Liver (tissue), 3 donors: ENCODE measurements at regions not wholly inside any gene's neighbourhood (a gene's known extent, or its start where the extent isn't known, plus 50 kb on each side); places are given as distances from the start of the nearest gene placed in this dataset.

Source experiments
- CTCF ChIP-seq: fragments of 150-350 bp; IDR thresholded peaks from 2 replicates; pipeline ENCODE4 v1.5.1; 2017; ENCODE audit warnings: improper control_type of control experiment, low read depth, low read length; ENCODE audit not compliant: missing input control
- EGR1 ChIP-seq, 2 donors: IDR thresholded peaks; 2 replicates each; pipeline ENCODE4 v1.6.1; 2016 to 2018; ENCODE audit warnings: antibody characterized with exemption in 2 of 2, low read depth in 2 of 2
- FOXA1 ChIP-seq: IDR thresholded peaks from 2 replicates; pipeline ENCODE4 v1.6.1; 2016; ENCODE audit warnings: antibody characterized with exemption
- FOXA2 ChIP-seq: IDR thresholded peaks from 2 replicates; pipeline ENCODE4 v1.6.1; 2016; ENCODE audit warnings: antibody characterized with exemption
- HNF4A ChIP-seq, 2 donors: conservative IDR thresholded peaks; 2 replicates each; pipeline ENCODE4 v1.6.1; 2016; ENCODE audit warnings: antibody characterized with exemption in 2 of 2, mild to moderate bottlenecking in 2 of 2
- JUND ChIP-seq, 2 donors: IDR thresholded peaks; 2 replicates each; pipeline ENCODE4 v1.6.1; 2016; ENCODE audit warnings: antibody characterized with exemption in 2 of 2
- MAX ChIP-seq: IDR thresholded peaks from 2 replicates; pipeline ENCODE4 v1.6.1; 2016; ENCODE audit warnings: antibody characterized with exemption
- RAD21 ChIP-seq, 2 donors: IDR thresholded peaks; 2 replicates each; pipeline ENCODE4 v1.6.1; 2016; ENCODE audit warnings: antibody characterized with exemption in 2 of 2, mild to moderate bottlenecking in 2 of 2
- SP1 ChIP-seq: IDR thresholded peaks from 2 replicates; pipeline ENCODE4 v1.6.1; 2018; ENCODE audit warnings: antibody characterized with exemption, mild to moderate bottlenecking
- TAF1 ChIP-seq: conservative IDR thresholded peaks from 2 replicates; pipeline ENCODE4 v1.6.1; 2016; ENCODE audit warnings: antibody characterized with exemption, mild to moderate bottlenecking
- YY1 ChIP-seq: IDR thresholded peaks from 2 replicates; pipeline ENCODE4 v1.6.1; 2016; ENCODE audit warnings: antibody characterized with exemption, mild to moderate bottlenecking
- ZBTB33 ChIP-seq: IDR thresholded peaks from 2 replicates; pipeline ENCODE4 v1.6.1; 2016; ENCODE audit warnings: antibody characterized with exemption
- TF ChIP-seq, protein P1 (sequence below): IDR thresholded peaks from 2 replicates; pipeline ENCODE4 v1.6.1; 2016; ENCODE audit warnings: antibody characterized with exemption
- TF ChIP-seq, protein P2 (sequence below): IDR thresholded peaks from 2 replicates; pipeline ENCODE4 v1.6.1; 2016; ENCODE audit warnings: antibody characterized with exemption, mild to moderate bottlenecking
- donor health status: healthy.
- donor health status: healthy.

- TF ChIP-seq RAD21 (IDR thresholded peaks at IDR 0.05) (no peak), CTCF (no peak), MAX (no peak), HNF4A (conservative IDR thresholded peaks at IDR 0.05) (no peak), TAF1 (no peak), JUND (IDR thresholded peaks at IDR 0.05) (no peak), YY1 (no peak), SP1 (no peak), EGR1 (IDR thresholded peaks at IDR 0.05; ENCODE audit: low read depth in 2 of 2) (no peak), ZBTB33 (no peak), FOXA1 (no peak), FOXA2 (no peak)
- TF ChIP-seq, protein P1, sequence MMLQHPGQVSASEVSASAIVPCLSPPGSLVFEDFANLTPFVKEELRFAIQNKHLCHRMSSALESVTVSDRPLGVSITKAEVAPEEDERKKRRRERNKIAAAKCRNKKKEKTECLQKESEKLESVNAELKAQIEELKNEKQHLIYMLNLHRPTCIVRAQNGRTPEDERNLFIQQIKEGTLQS = no peak
- TF ChIP-seq, protein P2, sequence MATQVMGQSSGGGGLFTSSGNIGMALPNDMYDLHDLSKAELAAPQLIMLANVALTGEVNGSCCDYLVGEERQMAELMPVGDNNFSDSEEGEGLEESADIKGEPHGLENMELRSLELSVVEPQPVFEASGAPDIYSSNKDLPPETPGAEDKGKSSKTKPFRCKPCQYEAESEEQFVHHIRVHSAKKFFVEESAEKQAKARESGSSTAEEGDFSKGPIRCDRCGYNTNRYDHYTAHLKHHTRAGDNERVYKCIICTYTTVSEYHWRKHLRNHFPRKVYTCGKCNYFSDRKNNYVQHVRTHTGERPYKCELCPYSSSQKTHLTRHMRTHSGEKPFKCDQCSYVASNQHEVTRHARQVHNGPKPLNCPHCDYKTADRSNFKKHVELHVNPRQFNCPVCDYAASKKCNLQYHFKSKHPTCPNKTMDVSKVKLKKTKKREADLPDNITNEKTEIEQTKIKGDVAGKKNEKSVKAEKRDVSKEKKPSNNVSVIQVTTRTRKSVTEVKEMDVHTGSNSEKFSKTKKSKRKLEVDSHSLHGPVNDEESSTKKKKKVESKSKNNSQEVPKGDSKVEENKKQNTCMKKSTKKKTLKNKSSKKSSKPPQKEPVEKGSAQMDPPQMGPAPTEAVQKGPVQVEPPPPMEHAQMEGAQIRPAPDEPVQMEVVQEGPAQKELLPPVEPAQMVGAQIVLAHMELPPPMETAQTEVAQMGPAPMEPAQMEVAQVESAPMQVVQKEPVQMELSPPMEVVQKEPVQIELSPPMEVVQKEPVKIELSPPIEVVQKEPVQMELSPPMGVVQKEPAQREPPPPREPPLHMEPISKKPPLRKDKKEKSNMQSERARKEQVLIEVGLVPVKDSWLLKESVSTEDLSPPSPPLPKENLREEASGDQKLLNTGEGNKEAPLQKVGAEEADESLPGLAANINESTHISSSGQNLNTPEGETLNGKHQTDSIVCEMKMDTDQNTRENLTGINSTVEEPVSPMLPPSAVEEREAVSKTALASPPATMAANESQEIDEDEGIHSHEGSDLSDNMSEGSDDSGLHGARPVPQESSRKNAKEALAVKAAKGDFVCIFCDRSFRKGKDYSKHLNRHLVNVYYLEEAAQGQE = no peak
Measured at GRCh38 chr14:76298896-76299295, 77.0 kb upstream of the ESRRB start.
